Heart right ventricle (tissue), 16 donors: ENCODE measurements at regions not wholly inside any gene's neighbourhood (a gene's known extent, or its start where the extent isn't known, plus 50 kb on each side); places are given as distances from the start of the nearest gene placed in this dataset.
A peak's percentile ranks its signal among the peaks of the same experiment; 100 is the strongest.

Source experiments
- ATAC-seq, 8 donors: fragments of 200-7000 bp; cut with Tn5 transposase; one replicate each; pipeline ENCODE4 v1.9.1; 2020; ENCODE audit warnings: mild to moderate bottlenecking in 8 of 8, moderate library complexity in 8 of 8, moderate number of reproducible peaks in 1 of 8
- DNase-seq, 2 donors: peaks; one replicate each; pipeline ENCODE4 v3.0.0-alpha.2; 2020
- H3K27ac ChIP-seq, 10 donors: fragments of 200-600 bp; sonication (generic) in 2 of 10; one replicate each; pipeline versions ENCODE4 v1.5.0 to v1.8.0; 2020 to 2022; ENCODE audit warnings: mild to moderate bottlenecking in 3 of 10
- H3K27me3 ChIP-seq, 7 donors: fragments of 200-600 bp; one replicate each; pipeline ENCODE4 v1.8.0; 2021 to 2022; ENCODE audit warnings: mild to moderate bottlenecking in 2 of 7
- H3K36me3 ChIP-seq, 9 donors: fragments of 200-600 bp; sonication (generic) in 1 of 9; one replicate each; pipeline versions ENCODE4 v1.5.0 to v1.8.0; 2020 to 2022; ENCODE audit warnings: mild to moderate bottlenecking in 2 of 9
- H3K4me1 ChIP-seq, 9 donors: fragments of 200-600 bp; sonication (generic) in 1 of 9; one replicate each; pipeline versions ENCODE4 v1.5.0 to v1.8.0; 2020 to 2022; ENCODE audit warnings: mild to moderate bottlenecking in 4 of 9
- H3K4me3 ChIP-seq, 10 donors: fragments of 200-600 bp; sonication (generic) in 2 of 10; one replicate each; pipeline versions ENCODE4 v1.5.0 to v1.8.0; 2020 to 2022; ENCODE audit warnings: mild to moderate bottlenecking in 7 of 10, moderate library complexity in 2 of 10
- H3K9me3 ChIP-seq, 11 donors: fragments of 200-600 bp in 10 of 11; sonication (generic) in 2 of 11; one replicate each; pipeline versions ENCODE4 v1.5.0 to v1.8.0; 2013 to 2022; ENCODE audit warnings: mild to moderate bottlenecking in 2 of 11, control low read depth in 1 of 11, moderate library complexity in 1 of 11
- WGBS, 2 donors: extraction: QIAGEN DNeasy Blood & Tissue Kit; methylation state at CpG; one replicate each; pipeline ENCODE4 v1.1.7; 2013; ENCODE audit warnings: inconsistent platforms in 1 of 2; 5-methylcytosine and 5-hydroxymethylcytosine counted together
- intact Hi-C, 10 donors: fragments of 100-400 bp; cut with DNase I; formaldehyde crosslinking; loops; one replicate each; pipeline versions ENCODE4 v1.11.1 to v1.14.2; 2022
- TF ChIP-seq, protein P1 (sequence below), 9 donors: fragments of 200-600 bp; sonication (generic) in 2 of 9; IDR thresholded peaks; one replicate each; pipeline versions ENCODE4 v1.5.0 to v1.8.0; 2021 to 2022; ENCODE audit warnings: antibody characterized with exemption in 9 of 9, mild to moderate bottlenecking in 5 of 9, moderate library complexity in 1 of 9
- donor health status: Arrhythmogenic right ventricular cardiomyopathy.
- donor health status: ischemic (EF 13 %, LVEDD 7.1; RV severe dilation, severe dysfunction).
- donor health status: healthy with polysubstance abuse.
- donor health status: DM: no; HTN: yes; CAD: no.
- donor health status: DM: no; HTN: no; CAD: no.
- donor health status: ischemic (EF 25% LVEDD 6.9; RV normal size, moderate dysfunction).
- donor health status: ischemic (EF 25% LVEDD 5.7; RV mildly dilated, moderate dysfunction).
- donor health status: healthy.
- donor health status: DM: yes; HTN: yes; CAD: no.
- donor health status: Ischemic cardiomyopathy.
- donor health status: ischemic (EF 35%, LVEDD 5.7; RV mildly dilated, moderate dysfunction).
- donor health status: nonischemic (EF 11% LVEDD 7.7; RV severe dilation, severe dysfunction).
- donor health status: DM: yes; HTN: yes; CAD: no.
- donor health status: PGD.
- donor health status: ischemic (EF 29% LVEDD 5.4; RV normal size, mild dysfunction).
- donor health status: nonischemic (EF 23%, LVEDD 6.1; RV moderate dilation, normal function).

DNA sequence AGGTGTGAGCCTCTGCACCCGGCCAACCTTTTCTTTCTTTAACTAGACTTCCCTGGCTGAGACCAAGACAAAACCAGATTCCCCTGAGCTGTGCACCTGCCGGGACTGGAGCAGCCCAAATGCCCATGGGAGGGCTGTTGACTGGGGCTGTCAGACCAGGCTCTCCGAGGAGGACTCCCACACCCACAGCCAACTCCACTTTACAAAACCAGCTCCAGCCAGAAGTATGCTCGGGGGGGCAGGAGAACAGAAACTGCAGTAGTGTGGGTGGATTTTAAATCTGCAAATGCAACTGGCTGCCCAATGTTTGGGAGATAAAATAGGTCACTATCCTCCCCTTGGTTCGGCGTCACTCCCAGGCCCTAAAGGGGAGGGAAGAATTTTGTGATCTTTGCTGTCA is 78.5 kb downstream of the VCPKMT start:
- Histone ChIP-seq H3K27ac (peak overlapping the region in 4 of 10 donors; percentile 16 to 81 (median 52)), H3K4me3 (no peak overlapping the region), H3K4me1 (peaks cover 6 to 48% (median 18%) of the 10 kb centered on the region in 9 donors), H3K36me3 (no peaks in the 10 kb centered on the region), H3K27me3 (no peaks in the 10 kb centered on the region), H3K9me3 (no peaks in the 10 kb centered on the region)
- ATAC-seq (peak in 6 of 8 donors; percentile 14 to 46 (median 34)), DNase-seq (peak in 1 of 2 donors; percentile 35)
- 63 to 67% methylated on average over 6 of the region's 6 CpGs for WGBS, 2 donors
- intact Hi-C loops: no loop called here
- TF ChIP-seq, protein P1, sequence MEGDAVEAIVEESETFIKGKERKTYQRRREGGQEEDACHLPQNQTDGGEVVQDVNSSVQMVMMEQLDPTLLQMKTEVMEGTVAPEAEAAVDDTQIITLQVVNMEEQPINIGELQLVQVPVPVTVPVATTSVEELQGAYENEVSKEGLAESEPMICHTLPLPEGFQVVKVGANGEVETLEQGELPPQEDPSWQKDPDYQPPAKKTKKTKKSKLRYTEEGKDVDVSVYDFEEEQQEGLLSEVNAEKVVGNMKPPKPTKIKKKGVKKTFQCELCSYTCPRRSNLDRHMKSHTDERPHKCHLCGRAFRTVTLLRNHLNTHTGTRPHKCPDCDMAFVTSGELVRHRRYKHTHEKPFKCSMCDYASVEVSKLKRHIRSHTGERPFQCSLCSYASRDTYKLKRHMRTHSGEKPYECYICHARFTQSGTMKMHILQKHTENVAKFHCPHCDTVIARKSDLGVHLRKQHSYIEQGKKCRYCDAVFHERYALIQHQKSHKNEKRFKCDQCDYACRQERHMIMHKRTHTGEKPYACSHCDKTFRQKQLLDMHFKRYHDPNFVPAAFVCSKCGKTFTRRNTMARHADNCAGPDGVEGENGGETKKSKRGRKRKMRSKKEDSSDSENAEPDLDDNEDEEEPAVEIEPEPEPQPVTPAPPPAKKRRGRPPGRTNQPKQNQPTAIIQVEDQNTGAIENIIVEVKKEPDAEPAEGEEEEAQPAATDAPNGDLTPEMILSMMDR (IDR thresholded peaks at IDR 0.05): no peak

DNA sequence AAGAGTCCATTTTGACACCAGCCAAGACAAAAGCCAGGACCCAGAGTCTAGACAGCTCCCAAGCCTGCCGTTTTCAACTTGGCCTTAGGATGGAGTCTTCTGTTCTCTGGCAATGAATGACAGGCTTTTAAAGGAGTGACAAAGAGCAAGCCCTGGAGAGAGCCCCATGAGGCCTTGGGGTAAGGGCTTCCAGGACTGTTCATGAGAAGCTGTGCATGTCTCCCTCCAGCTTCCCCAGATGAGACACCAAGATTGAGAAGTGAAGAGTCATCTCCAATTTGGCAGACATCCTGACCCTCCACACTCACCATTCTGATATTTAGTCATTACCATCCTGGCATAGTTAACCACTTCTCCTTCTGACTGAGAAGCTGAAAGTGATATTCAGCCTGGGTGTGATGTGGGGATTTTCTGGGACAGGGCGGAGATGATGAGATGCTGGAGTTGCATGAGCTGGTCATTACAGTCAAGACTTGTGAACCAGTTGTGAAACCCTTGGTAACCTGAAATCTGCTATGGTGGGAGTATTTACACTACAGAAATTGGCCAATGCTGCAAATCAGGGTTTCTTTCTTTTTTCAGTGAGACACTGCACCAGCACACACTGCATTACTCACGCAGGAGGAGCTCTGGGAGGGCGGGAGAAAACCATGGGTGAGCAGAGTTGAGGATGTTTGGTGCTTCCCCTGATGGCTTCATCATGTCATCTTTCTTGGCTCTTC is 77.8 kb downstream of the VCPKMT start:
- peak overlapping the region in 5 of 10 donors; percentile 1 to 81 (median 40) for H3K27ac ChIP-seq
- H3K4me3 ChIP-seq: no peak overlapping the region
- ATAC-seq (peak; percentile 26 to 76 (median 51)), DNase-seq (no peak)
- no peaks in the 10 kb centered on the region for H3K36me3 ChIP-seq
- peaks cover 6 to 52% (median 18%) of the 10 kb centered on the region in 9 donors for H3K4me1 ChIP-seq
- TF ChIP-seq, protein P1 (IDR thresholded peaks at IDR 0.05): no peak
- H3K9me3 ChIP-seq: no peaks in the 10 kb centered on the region
- intact Hi-C loops: no loop called here
- 60 to 76% methylated on average over 4 of the region's 4 CpGs for WGBS, 2 donors
- no peaks in the 10 kb centered on the region for H3K27me3 ChIP-seq

DNA sequence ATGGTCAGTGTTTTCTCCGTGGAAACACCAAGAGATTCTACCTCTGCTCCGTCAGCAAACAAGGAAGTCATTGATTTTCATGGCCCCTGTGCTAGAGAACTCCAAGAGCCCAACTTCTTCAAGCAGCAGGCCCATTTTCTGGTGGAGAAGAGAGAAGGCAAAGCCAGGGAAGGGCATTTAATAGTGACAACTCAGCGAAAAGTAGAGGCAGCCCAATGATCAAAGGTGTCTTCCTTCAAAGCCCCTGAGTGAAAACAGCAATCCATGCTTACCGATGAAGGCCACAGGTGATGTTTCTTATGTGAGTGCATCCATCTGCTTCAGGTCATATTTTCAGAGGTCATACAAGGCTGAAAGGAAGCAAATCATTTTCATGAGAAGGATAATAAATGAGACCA is 77.3 kb downstream of the VCPKMT start:
- H3K27ac ChIP-seq: peak overlapping the region in 3 of 10 donors; percentile 40 to 81 (median 63)
- H3K9me3 ChIP-seq: no peaks in the 10 kb centered on the region
- 91 to 94% methylated on average over 4 of the region's 4 CpGs for WGBS, 2 donors
- no peak for DNase-seq
- ATAC-seq: no peak
- TF ChIP-seq, protein P1 (IDR thresholded peaks at IDR 0.05): no peak
- H3K36me3 ChIP-seq: no peaks in the 10 kb centered on the region
- H3K4me3 ChIP-seq: no peak overlapping the region
- intact Hi-C loops: no loop called here
- H3K4me1 ChIP-seq: peaks cover 6 to 58% (median 23%) of the 10 kb centered on the region in 9 donors
- no peaks in the 10 kb centered on the region for H3K27me3 ChIP-seq

DNA sequence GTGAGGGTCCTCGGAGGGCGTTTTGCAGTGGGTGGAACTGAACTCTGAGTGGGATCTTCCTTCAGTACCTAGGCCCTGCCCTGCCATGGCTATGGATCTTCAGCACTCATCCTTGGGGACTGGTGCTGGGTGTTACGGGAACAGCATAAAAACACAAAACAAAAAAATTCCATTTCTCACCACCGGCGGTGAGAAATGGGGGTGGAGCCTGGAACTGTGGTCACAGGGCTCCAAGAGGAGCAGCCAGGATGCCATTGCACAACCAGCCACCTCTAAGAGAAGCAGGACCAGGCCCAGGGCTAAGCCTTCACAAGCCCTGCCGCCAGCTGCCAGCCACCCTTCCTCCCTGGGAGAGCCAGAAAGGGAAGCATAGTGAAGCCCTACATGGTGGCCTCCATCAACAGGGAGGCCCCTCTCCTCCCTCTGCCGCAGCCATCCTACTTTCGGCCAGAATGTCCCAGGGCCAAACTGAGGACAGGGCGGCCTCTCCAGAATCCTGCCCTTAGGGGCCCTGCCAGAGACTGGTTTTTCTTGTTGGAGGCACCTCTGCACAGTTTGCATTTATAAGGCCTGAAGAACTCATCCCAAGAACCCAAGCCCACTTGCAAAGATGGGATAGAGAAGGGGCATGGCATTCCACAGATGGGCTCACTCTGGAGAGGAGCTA is 76.5 kb downstream of the VCPKMT start:
- peak in 2 of 8 donors; percentile 23 to 46 for ATAC-seq

More for the DNA sequence above, 76.5 kb downstream of the VCPKMT start:
- intact Hi-C loops: loop anchor here in 1 of 10 donors (5.0 kb wide), 1 partner anchor 38 kb away; no protein-coding TSS in a partner anchor
- Histone ChIP-seq H3K9me3 (no peaks in the 10 kb centered on the region), H3K36me3 (no peaks in the 10 kb centered on the region), H3K27ac (peak overlapping the region in 6 of 10 donors; percentile 43 to 81 (median 63)), H3K27me3 (no peaks in the 10 kb centered on the region), H3K4me3 (no peak overlapping the region), H3K4me1 (peaks cover 6 to 65% (median 31%) of the 10 kb centered on the region in 9 donors)
- TF ChIP-seq, protein P1 (IDR thresholded peaks at IDR 0.05): no peak
- WGBS, 2 donors: 90 to 97% methylated on average over 9 of the region's 9 CpGs
- peak in 1 of 2 donors; percentile 36 for DNase-seq
